ENCODE measurements at regions not wholly inside any gene's neighbourhood (a gene's known extent, or its start where the extent isn't known, plus 50 kb on each side); places are given as distances from the start of the nearest gene placed in this dataset.

DNA sequence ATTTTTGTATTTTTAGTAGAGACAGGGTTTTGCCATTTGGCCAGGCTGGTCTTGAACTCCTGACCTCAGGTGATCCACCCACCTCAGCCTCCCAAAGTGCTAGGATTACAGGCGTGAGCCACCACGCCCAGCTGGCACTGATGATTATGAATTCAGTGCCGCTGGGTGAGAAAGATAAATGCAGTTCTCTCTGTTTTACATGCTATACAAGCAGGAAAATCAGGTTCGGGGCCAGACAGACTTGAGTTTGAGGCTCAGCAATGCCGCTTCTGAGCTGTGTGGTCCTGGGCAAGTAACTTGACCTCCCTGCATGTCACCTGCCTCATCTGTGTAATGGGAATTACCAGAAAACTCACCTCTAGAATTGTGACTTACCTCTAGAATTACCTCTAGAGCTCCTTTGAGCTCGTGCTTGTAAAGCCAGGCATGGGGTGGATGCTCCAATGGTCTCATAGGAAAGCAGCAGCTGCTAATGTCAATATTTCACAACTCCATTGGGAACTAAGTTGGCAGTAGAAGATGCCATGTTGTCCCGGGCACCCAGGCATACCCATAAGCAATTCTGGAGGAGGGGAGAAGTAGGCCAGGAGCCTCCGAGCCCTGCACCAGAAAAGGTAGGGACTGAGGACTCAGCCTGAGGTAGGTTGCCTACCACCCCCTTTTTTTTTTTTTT is 119.8 kb upstream of the SLC25A33 start:
- no peak for DNase-seq

DNA sequence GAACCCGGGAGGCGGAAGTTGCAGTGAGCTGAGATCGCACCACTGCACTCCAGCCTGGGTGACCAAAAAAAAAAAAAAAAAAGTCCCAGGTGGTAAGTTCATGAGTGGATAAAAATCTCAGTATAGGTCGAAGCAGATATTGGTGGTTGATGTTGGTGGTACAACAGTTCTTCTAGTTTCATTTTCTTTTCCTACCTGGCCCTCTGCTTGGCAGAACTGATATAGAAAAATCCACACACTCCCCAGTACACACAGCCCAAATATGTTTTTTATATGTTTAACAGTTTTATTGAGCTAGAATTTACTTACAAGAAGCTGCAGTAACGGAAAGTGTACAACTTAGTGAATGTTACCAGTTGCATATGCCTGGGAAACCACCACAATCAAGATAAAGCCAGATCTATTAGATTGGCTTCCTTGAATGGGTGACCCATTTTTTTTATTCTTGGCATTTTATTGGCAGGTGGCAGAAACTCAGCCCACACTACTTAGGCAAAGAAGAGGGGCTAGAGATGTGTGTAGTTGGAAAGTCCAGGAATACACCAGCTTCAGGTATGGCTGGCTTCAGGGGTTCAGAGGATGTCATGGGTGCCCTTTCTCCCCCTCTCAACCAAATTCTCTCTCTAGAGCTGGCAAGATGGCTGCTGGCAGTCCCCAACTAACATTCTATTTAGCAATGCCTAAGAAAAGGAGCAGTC is 118.3 kb upstream of the SLC25A33 start:
- no peak for DNase-seq

DNA sequence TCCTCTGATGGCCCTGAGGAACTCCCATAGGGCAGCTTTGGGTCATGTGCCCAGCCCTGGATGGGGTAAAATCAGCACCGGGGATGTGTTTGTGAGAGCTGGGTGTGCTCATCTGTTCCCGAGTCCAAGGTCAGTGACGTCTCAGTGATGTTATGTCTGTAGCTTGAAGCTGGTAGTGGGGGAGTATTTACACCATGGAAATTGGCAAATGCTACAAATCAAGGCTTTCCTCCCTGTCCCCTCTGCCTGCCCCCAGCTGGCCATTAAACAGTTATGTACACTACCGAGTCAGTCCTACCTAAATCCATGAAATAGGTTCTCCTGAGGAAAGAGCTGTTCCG is 117.8 kb upstream of the SLC25A33 start:
- no peak for DNase-seq

DNA sequence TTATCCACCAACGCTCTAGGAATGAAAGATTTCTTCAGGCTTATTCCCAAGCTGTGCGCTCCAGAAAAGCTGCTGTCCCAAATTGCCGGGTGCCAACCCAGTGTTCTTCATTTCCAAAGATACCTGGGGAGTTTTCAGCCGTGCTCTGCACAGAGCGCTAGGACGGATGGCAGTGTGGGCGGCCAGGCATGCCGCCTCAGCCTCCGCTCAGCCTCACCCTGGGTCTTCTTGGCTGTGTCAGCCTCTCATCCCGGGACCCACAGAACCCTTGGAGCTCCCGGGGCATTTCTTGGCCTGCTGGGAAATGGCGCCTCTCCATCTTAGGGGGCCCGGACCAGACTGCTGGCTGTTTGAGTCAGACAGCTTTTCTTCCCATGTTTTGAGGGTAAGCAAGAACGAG is 116.9 kb upstream of the SLC25A33 start:
- DNase-seq, result no peak

DNA sequence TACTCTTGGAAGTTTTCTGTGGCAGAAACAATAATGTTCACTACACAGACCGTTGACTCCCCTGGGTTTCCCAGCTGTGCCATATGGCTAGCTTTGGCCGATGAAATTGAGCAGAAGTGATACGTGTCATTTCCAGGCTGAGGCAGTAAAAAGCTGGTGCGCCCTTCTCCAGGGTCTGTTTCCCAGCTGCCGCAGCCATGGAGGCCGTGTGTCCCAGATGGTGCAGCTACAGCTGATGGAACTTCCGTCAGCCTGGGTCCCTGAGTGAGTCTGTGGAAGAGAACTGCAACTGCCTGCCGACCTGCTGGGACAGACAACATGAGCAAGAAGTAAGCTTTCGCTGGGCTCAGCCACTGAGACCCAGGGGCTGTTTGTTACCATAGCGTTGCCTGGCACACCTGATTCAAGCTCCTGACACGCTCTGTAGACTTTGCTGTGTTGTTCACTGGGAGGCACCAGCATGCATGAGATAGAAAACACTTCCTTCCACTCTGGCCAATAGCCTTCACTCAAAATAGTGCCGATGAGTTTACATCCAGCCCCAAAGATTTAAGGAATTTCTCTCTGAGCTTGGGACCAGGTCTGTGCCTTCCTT is 116.3 kb upstream of the SLC25A33 start:
- DNase-seq, result no peak

DNA sequence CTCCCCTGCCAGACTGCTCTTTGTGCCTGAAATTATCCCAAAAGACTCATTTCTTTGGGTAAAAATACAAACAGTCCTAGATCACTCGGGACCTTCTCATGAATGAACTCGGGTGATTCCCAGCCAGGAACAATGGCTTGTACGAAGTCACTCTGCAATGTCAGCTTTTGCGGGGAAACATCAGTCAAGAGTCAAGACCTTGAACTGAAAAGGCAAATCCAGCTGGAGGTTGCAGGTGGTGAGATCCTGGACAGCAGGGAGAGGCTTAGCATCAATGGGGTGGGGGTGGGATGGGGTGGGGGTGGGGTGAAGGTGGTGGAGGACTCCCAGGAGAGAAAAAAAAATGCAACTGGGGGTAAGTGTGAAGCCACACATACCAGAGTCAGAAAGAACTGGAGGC is 115.0 kb upstream of the SLC25A33 start:
- no peak for DNase-seq

DNA sequence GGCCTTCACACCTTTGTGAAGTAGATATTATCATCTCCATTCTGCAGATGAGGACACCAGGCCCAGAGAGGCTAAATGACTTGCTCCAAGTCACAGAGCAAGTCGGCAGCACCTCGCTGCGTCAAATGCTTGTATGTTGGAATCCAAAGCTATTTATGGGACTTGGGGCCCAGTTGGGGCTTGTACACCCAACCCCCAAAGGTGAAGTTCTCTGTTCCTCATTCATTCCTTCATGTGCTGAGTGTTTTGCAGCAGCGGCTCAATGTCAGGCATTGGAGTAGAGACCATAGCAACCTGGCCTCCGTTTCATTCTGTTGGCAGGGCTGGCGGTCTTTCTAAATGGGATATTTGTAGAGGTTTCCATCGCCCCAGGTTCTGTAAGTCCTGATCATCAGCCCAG is 113.4 kb upstream of the SLC25A33 start:
- no peak for DNase-seq

DNA sequence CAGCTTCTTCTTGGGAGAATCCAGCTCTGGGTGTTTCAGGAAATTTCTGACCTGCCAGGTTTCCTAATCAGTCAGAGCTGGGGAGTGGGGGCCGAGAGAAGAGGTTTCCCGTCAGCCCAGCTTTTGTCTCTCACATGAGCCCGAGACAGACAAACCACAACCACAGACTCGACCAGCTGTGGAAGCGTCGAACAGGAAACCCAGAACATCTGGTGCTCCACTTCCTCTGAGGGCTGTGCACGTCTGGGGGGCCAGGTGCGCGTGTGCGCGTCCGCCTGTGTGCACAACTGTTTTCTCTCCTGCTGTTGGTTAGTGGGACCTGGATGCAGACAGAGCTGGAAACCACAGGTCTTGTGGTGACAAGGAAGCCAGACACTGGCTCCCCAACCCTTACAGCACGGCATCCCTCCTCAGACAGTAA is 113.0 kb upstream of the SLC25A33 start:
- DNase-seq, result peak; percentile 77

DNA sequence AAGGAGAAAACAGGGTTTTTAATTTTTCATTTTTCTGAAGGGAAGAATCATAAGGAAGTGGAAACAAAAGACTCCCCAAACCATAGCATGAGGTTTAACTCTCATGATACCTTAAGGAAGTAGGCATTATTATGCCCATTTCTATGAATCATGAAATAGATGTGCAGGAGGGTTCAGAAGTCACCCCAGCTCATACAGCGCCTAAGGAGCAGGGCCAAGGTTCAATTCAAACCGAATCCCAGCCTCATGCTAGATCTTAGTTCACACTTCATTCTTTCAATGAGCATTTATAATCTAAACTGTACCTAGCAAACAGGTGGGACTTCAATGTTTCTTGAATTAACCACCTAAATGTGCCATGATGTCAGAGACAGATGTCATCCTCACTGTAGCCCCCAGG is 111.9 kb upstream of the SLC25A33 start:
- no peak for DNase-seq

DNA sequence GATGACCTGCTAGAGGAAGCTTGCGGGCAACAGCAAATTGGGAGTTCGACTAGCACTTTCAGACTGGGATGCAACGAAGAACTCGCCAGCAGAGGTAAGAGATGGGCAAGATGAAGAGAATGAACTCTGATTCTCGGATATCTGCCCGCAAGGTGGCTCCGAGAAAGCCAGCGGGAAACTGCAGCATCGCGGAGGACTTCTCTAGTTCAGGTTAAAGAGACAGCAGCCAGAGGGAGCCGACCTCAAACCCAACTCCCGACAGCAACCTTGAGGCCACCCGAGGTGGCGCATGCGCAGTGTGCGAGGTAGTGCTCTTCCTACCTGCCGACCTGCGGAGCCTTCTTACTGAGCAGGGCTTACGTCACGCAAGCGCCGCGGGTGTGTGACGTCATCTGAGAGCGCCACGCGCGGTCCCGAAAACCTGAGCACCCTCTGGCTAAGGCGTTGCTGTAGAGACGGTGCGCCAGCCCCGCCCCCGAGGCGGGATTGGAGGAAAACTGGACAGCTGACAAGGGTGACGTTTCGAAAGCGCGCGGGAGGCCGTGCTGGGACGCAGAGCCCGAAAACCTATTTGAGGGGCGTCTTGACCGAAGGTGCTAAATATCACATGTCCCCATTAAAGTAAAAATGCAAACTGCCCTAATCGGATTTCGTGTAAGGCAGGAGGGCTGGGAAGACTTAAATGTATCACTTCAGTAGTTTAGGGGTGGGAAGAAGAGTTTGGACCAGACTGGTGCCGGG is 110.5 kb upstream of the SLC25A33 start:
- DNase-seq, result peak; percentile 100

DNA sequence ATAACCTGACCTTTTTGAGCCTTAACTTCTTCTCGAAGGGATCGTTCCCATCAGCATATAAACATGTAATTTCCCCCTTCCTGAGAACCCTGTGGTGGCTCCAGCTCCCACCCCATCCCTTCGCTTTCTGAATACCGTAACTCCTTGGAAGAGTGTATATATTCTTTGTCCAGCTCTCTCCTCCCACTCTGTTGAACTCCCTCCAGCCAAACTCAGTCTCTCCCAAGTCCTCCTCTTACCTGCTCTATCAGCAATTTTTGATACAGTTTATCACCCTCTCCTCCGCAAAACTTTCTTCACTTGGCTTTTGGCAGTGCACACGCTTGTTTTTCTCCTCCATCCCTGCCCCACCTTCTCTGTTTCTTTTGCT is 109.9 kb upstream of the SLC25A33 start:
- DNase-seq, result no peak

DNA sequence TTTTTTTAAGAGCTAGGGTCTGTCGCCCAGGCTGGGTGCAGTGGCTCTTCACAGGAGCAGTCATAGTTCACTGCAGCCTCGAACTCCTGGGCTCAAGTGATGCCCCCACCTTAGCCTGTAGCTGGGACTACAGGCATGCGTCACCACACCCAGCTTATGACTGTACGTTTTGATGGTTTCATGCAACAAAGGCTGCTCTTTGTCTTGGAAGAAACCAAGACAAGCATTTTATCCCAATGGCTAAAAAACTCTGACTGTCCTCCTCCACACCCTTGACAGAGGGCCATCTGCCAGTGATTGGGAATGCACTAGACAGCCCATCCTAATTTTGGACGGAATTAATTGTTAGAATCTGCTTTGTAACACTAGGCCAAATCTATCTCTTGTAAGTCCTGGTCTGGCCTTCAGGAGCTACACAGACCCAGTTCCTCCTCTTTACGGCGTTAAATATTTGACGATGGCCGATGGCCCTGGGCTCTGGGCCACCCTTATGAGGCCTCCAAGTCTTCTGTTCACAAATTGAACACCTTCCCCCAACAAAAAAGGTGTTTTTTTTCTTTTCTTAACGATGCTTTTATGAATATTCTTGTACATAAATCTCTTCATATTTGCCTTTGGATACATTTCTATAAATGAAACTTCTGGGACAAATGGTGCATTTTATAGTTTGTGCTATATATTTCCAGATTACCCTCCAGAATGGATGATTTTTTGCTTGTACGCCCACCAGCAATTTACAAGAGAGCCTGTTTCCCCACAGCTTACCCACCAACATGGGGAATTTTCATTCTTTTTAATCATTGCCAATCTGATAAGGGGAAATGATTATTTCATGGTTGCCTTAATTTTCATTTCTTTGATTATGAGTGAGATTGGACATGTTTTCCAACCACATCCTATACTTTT is 104.8 kb upstream of the SLC25A33 start:
- no peak for DNase-seq

DNA sequence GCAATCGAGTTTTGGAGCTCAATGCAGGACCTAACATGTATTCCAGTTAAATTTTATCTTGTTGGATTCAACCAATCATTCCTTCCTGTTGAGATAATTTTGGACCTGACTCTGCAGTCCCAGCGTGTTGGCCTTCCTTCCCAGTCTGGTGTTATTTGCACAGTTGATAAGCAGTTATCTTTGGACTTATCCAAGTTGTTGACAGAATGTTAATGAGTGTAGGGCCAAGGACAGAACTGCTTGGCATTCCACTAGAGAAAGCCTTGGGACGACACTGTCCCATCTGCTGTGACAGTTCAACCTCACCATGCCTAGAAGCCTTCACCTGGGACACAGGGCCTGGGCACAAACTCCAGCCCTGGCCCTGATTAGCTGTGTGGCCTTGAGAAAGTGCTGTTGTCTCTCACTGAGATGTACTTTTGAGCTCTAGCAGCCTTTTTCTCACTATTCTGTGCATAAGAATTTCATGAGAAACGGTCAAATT is 104.1 kb upstream of the SLC25A33 start:
- DNase-seq, result no peak

DNA sequence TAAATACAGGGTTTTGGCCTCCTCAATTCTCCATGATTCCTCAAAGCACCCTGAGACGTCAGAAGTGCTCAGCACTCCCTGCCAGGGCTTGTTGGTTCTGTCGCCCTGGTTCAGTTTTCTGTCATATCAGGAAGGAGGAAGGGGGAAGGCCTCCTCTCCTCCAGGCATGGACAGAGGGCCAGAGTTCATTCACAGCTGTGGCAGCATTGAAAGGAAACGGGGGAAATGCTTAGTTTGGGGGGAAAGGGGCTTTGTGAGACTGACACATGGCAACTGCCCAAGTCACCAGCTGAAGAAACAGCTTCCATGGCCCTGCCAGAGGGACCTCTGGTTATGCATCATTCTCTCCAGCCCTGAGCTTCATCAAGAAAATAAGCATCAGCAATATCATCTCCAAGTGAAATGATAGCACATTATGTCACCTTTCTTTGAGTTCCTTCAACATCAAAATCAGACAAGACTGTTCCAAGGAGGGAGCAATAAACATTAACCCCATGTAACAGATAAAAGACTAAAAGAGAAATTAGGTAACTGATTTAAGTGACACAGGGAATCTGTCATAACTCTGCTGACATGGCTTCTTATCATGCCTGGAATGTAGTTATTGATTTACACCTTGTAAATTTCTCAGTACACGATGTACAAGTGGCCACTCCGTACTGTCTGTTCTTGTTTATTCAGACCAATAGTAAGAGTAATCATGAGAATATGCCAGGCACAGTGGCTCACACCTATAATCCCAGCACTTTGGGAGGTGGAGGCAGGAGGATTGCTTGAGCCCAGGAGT is 103.2 kb upstream of the SLC25A33 start:
- no peak for DNase-seq

DNA sequence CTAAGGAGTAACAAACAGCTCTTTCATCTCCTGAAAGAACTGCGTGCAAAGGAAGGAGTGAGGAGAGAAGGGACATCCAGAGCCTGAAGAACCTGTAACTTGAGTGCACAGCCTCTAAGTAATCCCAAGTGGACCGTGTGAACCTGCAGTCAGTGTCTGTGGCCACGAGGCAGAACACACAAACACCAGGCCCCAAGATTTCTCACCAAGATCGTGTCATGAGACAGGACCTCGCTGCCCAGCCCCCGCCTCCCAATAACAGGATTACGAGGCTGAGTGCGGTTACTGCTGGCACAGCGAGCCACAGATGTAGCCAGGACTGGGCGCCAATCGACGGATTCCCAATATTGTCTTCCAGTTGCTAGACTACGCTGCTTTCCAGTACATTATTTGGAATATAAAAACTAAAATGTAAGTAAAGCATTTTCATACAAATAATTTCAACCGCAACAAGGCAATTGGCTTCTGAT is 101.3 kb upstream of the SLC25A33 start:
- no peak for DNase-seq

DNA sequence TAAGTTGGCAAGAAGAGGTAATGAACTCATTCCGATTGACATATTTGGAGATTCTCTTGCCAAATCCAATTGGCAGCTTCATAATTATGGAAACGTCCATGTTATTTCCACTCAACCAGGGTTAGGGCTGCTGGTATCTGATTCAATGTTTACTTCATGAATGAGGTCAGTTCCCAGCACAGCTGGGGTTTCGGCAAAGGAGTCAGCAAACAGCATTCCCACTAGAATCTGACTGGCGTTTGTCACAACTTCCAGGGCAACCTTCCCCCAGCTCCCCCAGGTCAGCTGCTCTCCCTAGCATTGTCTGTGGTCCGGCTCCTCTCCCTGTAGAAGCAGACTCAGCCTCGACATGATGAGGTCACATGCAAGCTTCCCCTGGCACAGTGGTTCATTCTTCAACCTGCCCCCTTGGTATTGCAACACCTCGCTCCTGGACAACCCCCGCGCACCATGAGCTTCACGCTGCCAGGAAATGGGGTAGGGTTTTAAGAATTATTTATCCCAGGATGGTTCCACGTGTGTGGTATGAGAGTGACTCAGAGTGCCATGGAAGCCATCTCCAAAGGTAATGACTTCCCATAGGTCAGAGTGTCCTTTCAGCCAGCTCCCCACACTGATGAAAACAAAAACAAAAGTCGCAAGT is 100.7 kb upstream of the SLC25A33 start:
- no peak for DNase-seq

DNA sequence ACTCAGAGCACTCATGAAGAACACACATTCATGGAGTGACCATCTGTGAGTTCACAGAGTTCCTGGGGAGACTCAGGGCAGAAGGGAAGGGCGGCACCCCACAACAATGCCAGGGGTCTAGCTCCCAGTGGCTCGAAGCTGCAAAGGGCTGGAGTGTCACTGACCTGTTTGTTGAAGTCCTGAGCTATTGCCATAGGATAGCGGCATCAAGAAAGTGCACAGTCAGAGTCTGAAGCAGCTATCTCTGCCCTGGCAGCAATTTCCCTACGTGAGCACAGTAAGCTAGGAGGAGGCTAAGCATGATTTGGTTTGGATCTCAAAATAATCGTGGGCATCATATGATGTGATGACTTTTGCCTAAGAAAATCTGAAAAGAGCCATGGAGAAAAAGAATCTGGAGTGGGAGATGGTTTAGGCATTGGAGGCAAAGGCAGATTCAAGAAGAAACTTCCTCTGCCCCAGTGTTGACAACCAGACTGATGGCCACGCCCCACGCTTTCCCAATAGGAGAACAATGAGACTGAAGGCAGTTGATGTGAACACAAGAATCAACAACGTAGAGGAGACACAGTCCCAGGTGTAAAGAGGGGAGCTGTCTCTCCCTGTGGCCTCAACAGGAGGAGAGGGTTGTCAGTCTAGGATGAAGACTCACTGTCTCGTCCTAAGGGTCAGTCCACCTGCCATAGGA is 100.0 kb upstream of the SLC25A33 start:
- no peak for DNase-seq

DNA sequence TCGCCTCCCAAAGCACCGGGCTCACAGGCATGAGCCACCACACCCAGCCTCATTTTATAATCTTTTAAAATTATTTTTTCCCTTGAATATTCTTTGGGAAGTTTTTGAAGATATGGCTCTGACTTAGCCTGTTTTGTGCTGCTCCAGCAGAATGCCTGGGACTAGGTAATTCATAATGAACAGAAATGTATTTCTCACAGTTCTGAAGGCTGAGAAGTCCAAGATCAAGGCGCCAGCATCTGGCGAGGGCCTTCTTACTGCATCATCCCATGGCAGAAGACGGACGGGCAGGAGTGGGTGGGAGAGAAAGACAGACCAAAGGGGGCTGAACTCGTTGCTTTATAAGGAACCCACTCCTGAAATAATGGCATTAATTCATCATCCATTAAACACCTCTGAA is 99.0 kb upstream of the SLC25A33 start:
- no peak for DNase-seq

DNA sequence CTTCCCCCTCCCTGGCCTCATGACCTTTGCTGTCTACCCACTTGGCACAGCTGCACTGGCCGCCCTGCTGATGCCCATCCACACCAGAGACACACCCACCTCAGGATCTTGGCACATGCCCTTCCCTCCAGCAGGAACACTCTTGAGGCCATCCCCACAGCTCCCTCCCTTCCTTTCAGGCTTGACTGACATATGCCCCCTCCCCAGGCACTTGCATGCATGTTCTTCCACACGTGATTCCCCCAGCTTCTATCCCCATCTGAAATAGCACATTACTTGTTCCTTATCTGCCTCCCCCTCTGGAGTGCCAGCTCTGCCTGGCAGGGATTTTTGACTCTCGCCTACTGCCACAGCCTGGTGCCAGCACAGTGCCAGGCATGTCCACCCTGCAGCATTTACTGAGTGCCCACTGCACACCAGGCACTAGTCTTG is 98.5 kb upstream of the SLC25A33 start:
- DNase-seq, result no peak

DNA sequence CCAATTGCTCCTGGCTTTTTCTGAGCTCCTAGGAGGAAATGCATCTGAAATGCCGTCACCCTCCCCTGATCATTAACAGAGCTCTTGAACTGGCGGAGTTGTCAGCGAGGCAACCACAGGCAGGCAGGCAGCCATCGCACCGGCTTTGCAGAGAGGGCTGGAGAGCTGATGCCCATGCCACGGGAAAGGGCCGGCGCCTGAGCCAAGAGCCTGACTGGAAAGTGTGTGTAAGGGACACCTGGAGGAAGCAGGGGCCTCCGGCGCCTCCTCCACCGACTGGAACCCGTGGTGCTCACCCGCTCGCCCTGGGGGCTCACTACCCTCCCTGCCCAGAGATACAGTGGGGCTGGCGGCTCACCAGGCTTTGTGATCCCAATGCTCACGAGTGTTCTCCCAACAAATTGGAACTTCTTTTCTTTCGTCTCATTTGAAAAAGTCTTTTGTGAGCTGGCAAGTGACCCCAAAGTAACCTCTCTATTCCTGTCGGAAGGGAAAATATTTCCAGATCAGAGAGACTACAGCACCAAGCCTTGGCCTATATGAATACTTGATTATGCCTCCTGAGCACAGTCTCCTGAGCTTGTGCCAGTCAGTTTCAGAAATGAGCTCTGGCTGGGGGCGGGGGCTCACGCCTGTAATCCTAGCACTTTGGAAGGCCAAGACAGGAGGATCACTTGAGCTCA is 97.7 kb upstream of the SLC25A33 start:
- DNase-seq, result no peak

Measured in activated CD4-positive, alpha-beta T cell treated with anti-CD3 and anti-CD28 coated beads, Interleukin-2, amount 50 U/mL, for 1 hour (primary cell).